ENCODE measurements at regions not wholly inside any gene's neighbourhood (a gene's known extent, or its start where the extent isn't known, plus 50 kb on each side); places are given as distances from the start of the nearest gene placed in this dataset.
"Not testable (repeated sequence)": the region's sequence is repeated elsewhere in the genome, so short reads cannot be mapped to it uniquely, and the experiment has no call there.

- not testable (repeated sequence) for TF ChIP-seq EZH2phosphoT487 (IDR thresholded peaks at IDR 0.05; ENCODE audit: insufficient read depth, low read depth); EZH2 (IDR thresholded peaks at IDR 0.05; ENCODE audit: insufficient read depth, poor library complexity, severe bottlenecking)
Observed at GRCh38 chr22:48911067-48911466, 916.6 kb downstream of the BRD1 start.
